ENCODE measurements at regions not wholly inside any gene's neighbourhood (a gene's known extent, or its start where the extent isn't known, plus 50 kb on each side); places are given as distances from the start of the nearest gene placed in this dataset.
"Not testable (repeated sequence)": the region's sequence is repeated elsewhere in the genome, so short reads cannot be mapped to it uniquely, and the experiment has no call there.

- DNase-seq (ENCODE audit: low read depth, low spot score) = no peak
- no peak overlapping the region for H3K27ac ChIP-seq
Observed at GRCh38 chr10:61195211-61195610, 251.2 kb upstream of the RHOBTB1 start.

- H3K27ac ChIP-seq; DNase-seq (ENCODE audit: low read depth, low spot score): not testable (repeated sequence)
Observed at GRCh38 chr10:61192589-61192988, 248.6 kb upstream of the RHOBTB1 start.

DNA sequence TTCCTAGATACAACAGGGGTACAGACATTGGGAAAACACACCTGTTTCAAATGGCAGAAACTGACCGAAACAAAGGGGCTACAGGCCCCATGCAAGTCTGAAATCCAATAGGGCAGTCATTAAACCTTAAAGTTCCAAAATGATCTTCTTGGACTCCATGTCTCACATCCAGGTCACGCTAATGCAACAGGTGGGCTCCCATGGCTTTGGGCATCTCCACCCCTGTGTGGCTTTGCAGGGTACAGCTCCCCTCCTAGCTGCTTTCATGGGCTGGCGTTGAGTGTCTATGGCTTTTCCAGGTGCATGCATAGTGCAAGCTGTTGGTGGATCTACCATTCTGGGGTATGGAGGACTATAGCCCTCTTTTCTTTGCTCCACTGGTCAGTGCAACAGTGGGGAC lies 248.1 kb upstream of the RHOBTB1 start:
- H3K27ac ChIP-seq = no peak overlapping the region
- no peak for DNase-seq (ENCODE audit: low read depth, low spot score)

- H3K27ac ChIP-seq = no peak overlapping the region
- no peak for DNase-seq (ENCODE audit: low read depth, low spot score)
Observed at GRCh38 chr10:61189912-61190311, 245.9 kb upstream of the RHOBTB1 start.

DNA sequence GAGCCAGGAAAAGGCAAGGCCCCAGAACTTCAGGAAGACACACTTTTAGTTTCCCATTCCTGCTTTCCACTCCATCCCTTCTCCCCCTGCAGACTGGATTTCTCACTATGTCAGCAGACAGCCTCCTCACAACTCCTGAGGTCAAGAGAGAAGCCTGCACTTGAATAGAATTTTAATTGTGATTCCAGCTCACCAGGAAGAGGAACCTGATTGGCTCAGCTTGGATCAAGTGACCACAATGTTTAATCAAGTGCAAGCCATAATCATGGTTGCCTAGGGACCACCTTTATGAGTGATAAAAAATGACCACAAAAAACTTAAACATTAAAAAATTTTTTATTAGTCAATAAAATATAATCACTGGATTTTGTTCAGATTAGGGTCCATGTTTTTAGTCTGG lies 244.7 kb upstream of the RHOBTB1 start:
- H3K27ac ChIP-seq = no peak overlapping the region
- no peak for DNase-seq (ENCODE audit: low read depth, low spot score)

GRCh38 chr10:61188101-61188500 lies 244.1 kb upstream of the RHOBTB1 start:
- H3K27ac ChIP-seq = no peak overlapping the region
- no peak for DNase-seq (ENCODE audit: low read depth, low spot score)

DNA sequence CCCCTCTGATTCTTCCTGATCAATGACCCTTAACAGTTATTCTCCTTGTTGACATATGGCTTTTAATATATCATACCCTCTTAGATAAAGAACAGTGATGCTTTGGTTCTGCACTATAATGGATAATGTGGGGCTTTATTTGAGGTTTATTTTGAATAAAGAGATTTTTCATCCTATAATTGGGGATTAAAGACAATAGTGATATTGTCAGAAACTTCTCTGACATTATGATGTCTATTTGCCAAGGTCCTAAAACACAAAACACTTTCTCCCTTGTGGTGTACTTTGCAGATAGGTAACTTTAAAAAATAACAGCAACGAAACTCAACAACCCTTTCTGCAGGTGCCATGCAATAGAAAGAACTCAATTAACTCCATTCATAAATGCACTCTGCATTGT lies 243.6 kb upstream of the RHOBTB1 start:
- H3K27ac ChIP-seq = no peak overlapping the region
- DNase-seq (ENCODE audit: low read depth, low spot score) = no peak

- DNase-seq (ENCODE audit: low read depth, low spot score) = no peak
- no peak overlapping the region for H3K27ac ChIP-seq
Observed at GRCh38 chr10:61186408-61186807, 242.4 kb upstream of the RHOBTB1 start.

GRCh38 chr10:61184429-61184828 lies 240.4 kb upstream of the RHOBTB1 start:
- H3K27ac ChIP-seq = no peak overlapping the region
- no peak for DNase-seq (ENCODE audit: low read depth, low spot score)

- H3K27ac ChIP-seq = no peak overlapping the region
Observed at GRCh38 chr10:61183967-61184366, 240.0 kb upstream of the RHOBTB1 start.

DNA sequence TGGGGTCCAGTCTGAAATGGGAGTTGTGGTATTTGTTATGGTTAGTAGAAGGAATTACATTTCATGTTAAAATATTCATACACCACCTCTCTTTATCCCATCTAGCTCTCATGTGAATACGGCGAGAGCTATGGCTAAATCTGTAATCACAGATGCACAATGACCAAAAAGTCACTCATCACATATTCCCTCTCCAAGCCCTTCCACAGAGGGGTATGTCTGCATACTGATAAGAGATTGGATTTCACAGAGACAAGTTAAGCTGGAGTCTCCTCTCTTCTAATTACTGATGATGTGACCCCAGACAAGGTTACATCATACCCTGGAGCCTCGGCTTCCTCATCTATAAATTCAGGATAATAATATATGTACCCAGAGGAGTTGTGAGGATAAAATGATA lies 237.8 kb upstream of the RHOBTB1 start:
- DNase-seq (ENCODE audit: low read depth, low spot score) = no peak
- no peak overlapping the region for H3K27ac ChIP-seq

More at GRCh38 chr10:61183967-61184366, 240.0 kb upstream of the RHOBTB1 start:
- DNase-seq (ENCODE audit: low read depth, low spot score) = no peak

DNA sequence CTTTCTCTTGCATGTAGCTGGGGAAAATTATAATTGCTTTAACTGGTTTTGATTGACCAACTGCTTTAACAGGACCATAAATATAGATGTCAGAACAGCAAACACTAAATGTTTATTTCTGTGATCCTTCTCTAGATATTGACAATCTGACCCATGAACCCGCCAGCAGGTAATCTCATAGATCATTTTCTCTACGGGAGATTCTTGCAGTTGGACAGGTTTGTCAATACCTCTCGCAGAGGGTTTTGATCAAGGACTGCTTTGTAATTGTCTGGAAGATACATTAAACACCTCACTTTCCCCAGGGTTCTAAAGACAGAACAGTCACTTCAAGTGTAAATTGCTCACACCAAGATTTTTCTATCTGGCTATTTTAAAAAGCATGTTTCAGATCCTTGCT lies 235.8 kb upstream of the RHOBTB1 start:
- H3K27ac ChIP-seq = no peak overlapping the region
- no peak for DNase-seq (ENCODE audit: low read depth, low spot score)

- no peak for DNase-seq (ENCODE audit: low read depth, low spot score)
- no peak overlapping the region for H3K27ac ChIP-seq
Observed at GRCh38 chr10:61176424-61176823, 232.4 kb upstream of the RHOBTB1 start.

DNA sequence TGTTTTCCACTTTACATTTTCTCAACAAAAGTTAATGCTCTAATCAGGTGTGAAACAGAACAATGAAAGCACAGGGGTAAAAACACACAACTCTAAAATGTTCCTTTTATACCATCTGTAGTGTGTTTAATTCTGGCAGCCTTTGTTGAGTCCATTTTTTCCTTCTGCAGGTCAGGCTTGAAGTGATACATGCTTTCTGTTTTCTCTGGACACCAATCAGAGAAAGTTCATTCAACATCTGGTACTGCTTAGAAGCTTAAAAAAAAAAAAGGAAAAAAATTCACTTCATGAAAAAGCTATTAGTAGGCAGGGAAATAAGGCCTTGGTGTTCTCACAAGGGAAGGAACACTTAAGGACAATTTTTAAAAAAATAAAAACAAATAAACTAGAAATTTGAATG lies 231.3 kb upstream of the RHOBTB1 start:
- H3K27ac ChIP-seq = no peak overlapping the region
- DNase-seq (ENCODE audit: low read depth, low spot score) = no peak

- DNase-seq (ENCODE audit: low read depth, low spot score) = no peak
- H3K27ac ChIP-seq = no peak overlapping the region
Observed at GRCh38 chr10:61173450-61173849, 229.5 kb upstream of the RHOBTB1 start.

DNA sequence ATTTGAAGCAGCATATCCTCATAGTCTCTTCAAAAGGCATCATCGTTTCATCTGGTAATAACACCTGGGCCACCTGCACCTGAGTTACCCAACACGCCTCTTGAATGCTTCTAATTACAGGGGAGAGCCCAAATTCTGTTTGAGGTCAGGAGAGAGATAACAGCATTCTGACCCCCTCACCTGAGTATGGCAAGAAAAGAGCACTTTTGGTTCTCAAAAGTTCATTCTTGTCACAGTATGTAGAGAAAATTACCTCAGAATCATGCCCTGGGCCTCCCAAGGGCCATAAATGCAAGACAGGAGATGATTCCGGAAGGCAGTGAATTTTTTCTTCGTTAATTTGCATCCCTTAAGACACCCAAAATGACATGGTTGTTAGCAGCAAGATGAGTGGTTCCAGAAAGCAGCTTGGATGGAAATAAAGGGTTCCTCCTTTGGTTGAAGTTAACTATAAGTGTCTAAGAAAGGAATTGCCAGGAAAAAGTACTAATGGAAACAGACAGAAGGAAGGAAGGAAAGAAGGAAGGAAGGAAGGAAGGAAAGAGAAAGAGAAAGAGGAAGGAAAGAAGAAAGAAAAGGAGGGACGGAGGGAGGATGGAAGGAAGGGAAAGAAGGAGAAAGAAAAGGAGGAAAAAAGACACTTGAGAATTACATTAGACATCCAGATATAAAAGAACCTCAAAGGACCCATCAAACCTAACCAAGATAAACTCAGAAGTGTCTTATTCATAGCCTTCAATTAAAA lies 228.4 kb upstream of the RHOBTB1 start:
- no peak overlapping the region for H3K27ac ChIP-seq
- no peak for DNase-seq (ENCODE audit: low read depth, low spot score)

DNA sequence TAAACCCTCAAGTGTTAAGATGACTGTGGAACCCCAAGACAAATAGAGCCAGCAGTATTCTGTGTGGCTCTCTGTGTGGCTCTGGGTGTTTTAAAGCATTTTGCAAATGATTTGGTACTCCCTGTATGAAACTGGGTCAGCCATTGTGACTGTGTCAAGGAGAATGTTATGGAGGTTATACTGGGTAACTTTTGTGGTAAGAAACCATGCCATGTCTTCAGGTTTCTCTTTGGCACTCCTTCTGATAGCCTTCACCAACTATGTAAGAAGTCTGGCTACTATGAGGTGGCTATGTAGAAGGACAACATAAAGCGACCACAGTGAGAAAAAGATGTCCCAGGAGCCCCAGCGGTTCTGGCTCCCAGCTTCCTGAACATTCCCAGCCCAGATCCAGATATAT lies 226.6 kb upstream of the RHOBTB1 start:
- DNase-seq (ENCODE audit: low read depth, low spot score) = no peak
- H3K27ac ChIP-seq = no peak overlapping the region

DNA sequence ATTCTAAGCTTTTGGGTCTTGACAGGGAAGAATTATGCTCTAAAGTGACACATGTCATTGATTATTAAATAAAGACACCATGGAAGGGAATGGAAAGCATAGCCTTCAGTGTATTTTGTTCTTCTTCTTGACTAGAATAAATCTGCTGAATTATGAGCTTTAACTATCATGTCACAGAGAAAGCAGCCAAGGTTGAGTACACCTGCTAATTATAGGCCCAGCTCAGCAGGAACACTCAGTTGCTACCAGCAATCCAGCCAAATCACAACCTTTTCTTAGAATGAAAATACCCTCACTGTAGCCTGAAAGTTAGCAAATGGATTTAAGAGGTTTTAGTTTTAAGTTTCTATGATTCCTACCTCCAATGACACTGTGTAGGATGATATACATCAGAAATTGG lies 225.3 kb upstream of the RHOBTB1 start:
- H3K27ac ChIP-seq = no peak overlapping the region
- DNase-seq (ENCODE audit: low read depth, low spot score) = no peak

- H3K27ac ChIP-seq = no peak overlapping the region
- DNase-seq (ENCODE audit: low read depth, low spot score) = no peak
Observed at GRCh38 chr10:61166489-61166888, 222.5 kb upstream of the RHOBTB1 start.

GRCh38 chr10:61166065-61166464 lies 222.1 kb upstream of the RHOBTB1 start:
- no peak overlapping the region for H3K27ac ChIP-seq
- DNase-seq (ENCODE audit: low read depth, low spot score) = no peak

DNA sequence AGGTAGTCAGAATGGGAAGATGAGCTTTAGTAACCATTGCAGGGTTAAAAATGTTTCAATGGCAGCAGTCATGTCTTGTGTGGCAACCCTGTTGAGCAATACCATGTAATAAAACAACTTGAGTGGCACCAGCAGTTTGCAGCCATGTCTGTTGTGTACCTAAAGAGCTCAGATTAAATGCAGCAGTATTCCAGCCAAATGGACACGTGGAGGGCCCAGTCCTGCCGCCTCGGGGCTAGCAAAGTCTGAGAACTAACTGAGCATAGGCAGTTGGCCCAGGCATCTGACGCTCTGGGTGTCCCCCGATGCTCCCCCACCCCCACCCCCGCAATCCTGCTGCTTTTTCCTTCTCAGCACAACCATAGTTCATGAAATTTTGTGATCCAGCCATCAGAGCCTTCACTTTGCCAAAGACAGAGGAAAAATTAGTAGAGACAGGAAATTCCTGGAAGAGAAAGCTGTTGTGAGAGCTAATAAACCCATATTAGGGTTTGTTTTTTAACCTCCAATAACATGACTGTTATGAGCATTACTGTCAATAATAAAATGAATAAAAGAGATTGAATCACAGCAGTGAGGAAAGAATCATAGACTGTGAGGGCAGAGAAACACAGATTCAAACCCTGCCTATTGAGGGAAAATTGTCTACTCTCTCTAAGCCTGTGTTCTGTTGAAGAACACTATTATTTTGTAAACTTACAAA lies 220.6 kb upstream of the RHOBTB1 start:
- no peak overlapping the region for H3K27ac ChIP-seq
- peak; percentile 50 for DNase-seq (ENCODE audit: low read depth, low spot score)

- H3K27ac ChIP-seq = no peak overlapping the region
- no peak for DNase-seq (ENCODE audit: low read depth, low spot score)
Observed at GRCh38 chr10:61163403-61163802, 219.4 kb upstream of the RHOBTB1 start.

All from epithelial cell of prostate (primary cell).